H9 (cell line): ENCODE measurements at regions not wholly inside any gene's neighbourhood (a gene's known extent, or its start where the extent isn't known, plus 50 kb on each side); places are given as distances from the start of the nearest gene placed in this dataset.

Experiments
- DNase-seq: peaks from one replicate; pipeline ENCODE4 v3.0.0-alpha.2; 2017
- H2AFZ ChIP-seq: one replicate; pipeline ENCODE4 v1.6.1; 2013; ENCODE audit warnings: mild to moderate bottlenecking, low read length, control low read depth, moderate library complexity
- H2AK5ac ChIP-seq: 2 replicates; pipeline ENCODE4 v1.6.1; 2013; ENCODE audit warnings: low read length, control low read depth, mixed read lengths; ENCODE audit not compliant: insufficient read length
- H2BK120ac ChIP-seq: one replicate; pipeline ENCODE4 v1.6.1; 2013; ENCODE audit warnings: low read depth, mild to moderate bottlenecking, low read length, control low read depth, inconsistent platforms; ENCODE audit not compliant: poor library complexity, severe bottlenecking
- H2BK12ac ChIP-seq: 2 replicates; pipeline ENCODE4 v1.6.1; 2013; ENCODE audit warnings: low read length, control low read depth, mixed read lengths, low read depth; ENCODE audit not compliant: insufficient read length
- H2BK15ac ChIP-seq: 2 replicates; pipeline ENCODE4 v1.6.1; 2013; ENCODE audit warnings: low read depth, low read length, control low read depth
- H2BK20ac ChIP-seq: one replicate; pipeline ENCODE4 v1.6.1; 2013; ENCODE audit warnings: low read depth, mild to moderate bottlenecking, low read length, control low read depth, inconsistent platforms; ENCODE audit not compliant: poor library complexity, severe bottlenecking
- H2BK5ac ChIP-seq: 2 replicates; pipeline ENCODE4 v1.6.1; 2013; ENCODE audit warnings: low read length, control low read depth, mixed read lengths; ENCODE audit not compliant: insufficient read length
- H3K14ac ChIP-seq: 2 replicates; pipeline ENCODE4 v1.6.1; 2013; ENCODE audit warnings: low read length, control low read depth; ENCODE audit not compliant: insufficient read depth
- H3K18ac ChIP-seq: 2 replicates; pipeline ENCODE4 v1.6.1; 2013; ENCODE audit warnings: low read depth, mild to moderate bottlenecking, mixed read lengths, low read length, control low read depth; ENCODE audit not compliant: insufficient read length
- H3K23ac ChIP-seq: 2 replicates; pipeline ENCODE4 v1.6.1; 2013; ENCODE audit warnings: low read length, control low read depth, mixed read lengths, low read depth; ENCODE audit not compliant: insufficient read length
- H3K23me2 ChIP-seq: 2 replicates; pipeline ENCODE4 v1.6.1; 2013; ENCODE audit warnings: low read depth, mild to moderate bottlenecking, mixed read lengths, low read length, control low read depth; ENCODE audit not compliant: insufficient read length, poor library complexity, severe bottlenecking
- H3K27ac ChIP-seq: 2 replicates; pipeline ENCODE4 v1.5.1; 2013; ENCODE audit warnings: low read length, control low read depth, mixed read lengths, low read depth; ENCODE audit not compliant: insufficient read length
- H3K27me3 ChIP-seq: 2 replicates; pipeline ENCODE4 v1.6.1; 2013; ENCODE audit warnings: low read length, control low read depth, inconsistent platforms; ENCODE audit not compliant: insufficient read depth
- H3K4ac ChIP-seq: 2 replicates; pipeline ENCODE4 v1.6.1; 2013; ENCODE audit warnings: low read depth, mild to moderate bottlenecking, control low read depth, inconsistent platforms, low read length, moderate library complexity
- H3K4me1 ChIP-seq: 2 replicates; pipeline ENCODE4 v1.6.1; 2013; ENCODE audit warnings: low read length, control low read depth, inconsistent platforms; ENCODE audit not compliant: insufficient read depth
- H3K4me2 ChIP-seq: 2 replicates; pipeline ENCODE4 v1.6.1; 2013; ENCODE audit warnings: low read length, control low read depth, mixed read lengths; ENCODE audit not compliant: insufficient read length, insufficient read depth
- H3K56ac ChIP-seq: 2 replicates; pipeline ENCODE4 v1.6.1; 2013; ENCODE audit warnings: low read depth, mild to moderate bottlenecking, mixed read lengths, low read length, control low read depth; ENCODE audit not compliant: insufficient read length
- H3K79me1 ChIP-seq: 2 replicates; pipeline ENCODE4 v1.6.1; 2013; ENCODE audit warnings: low read depth, mild to moderate bottlenecking, moderate library complexity, low read length, control low read depth, inconsistent platforms; ENCODE audit not compliant: insufficient read depth, poor library complexity, severe bottlenecking
- H3K79me2 ChIP-seq: 2 replicates; pipeline ENCODE4 v1.6.1; 2013; ENCODE audit warnings: low read length, control low read depth, inconsistent platforms; ENCODE audit not compliant: insufficient read depth
- H3K9ac ChIP-seq: 2 replicates; pipeline ENCODE4 v1.6.1; 2013; ENCODE audit warnings: low read length, control low read depth, mixed read lengths; ENCODE audit not compliant: insufficient read length; ENCODE audit errors: extremely low read depth
- H3K9me3 ChIP-seq: one replicate; pipeline ENCODE4 v1.6.1; 2013; ENCODE audit warnings: low read depth, low read length, inconsistent platforms; ENCODE audit not compliant: control insufficient read depth
- H3T11ph ChIP-seq: one replicate; pipeline ENCODE4 v1.6.1; 2013; ENCODE audit warnings: mild to moderate bottlenecking, low read length, control low read depth, inconsistent platforms
- H4K20me1 ChIP-seq: one replicate; pipeline ENCODE4 v1.6.1; 2013; ENCODE audit not compliant: control insufficient read depth, insufficient read length, insufficient read depth
- H4K5ac ChIP-seq: 2 replicates; pipeline ENCODE4 v1.6.1; 2013; ENCODE audit warnings: low read depth, mild to moderate bottlenecking, mixed read lengths, low read length, control low read depth; ENCODE audit not compliant: insufficient read length
- H4K8ac ChIP-seq: replicated peaks from 2 replicates; pipeline ENCODE4 v1.6.1; 2013; ENCODE audit warnings: low read length, control low read depth, mixed read lengths, low read depth; ENCODE audit not compliant: insufficient read length
- H4K91ac ChIP-seq: 2 replicates; pipeline ENCODE4 v1.6.1; 2013; ENCODE audit warnings: low read depth, mild to moderate bottlenecking, moderate library complexity, mixed read lengths, low read length, control low read depth; ENCODE audit not compliant: insufficient read length
- H3K27ac Mint-ChIP-seq, 3 experiments: 2 replicates in 2 of 3; 3 replicates in 1 of 3; pipeline ENCODE4 v1.8.0; 2020 to 2021; ENCODE audit warnings: mixed read lengths in 3 of 3, mild to moderate bottlenecking in 1 of 3, moderate library complexity in 1 of 3
- H3K27me3 Mint-ChIP-seq: 2 replicates; pipeline ENCODE4 v1.8.0; 2021; ENCODE audit warnings: low read depth, mild to moderate bottlenecking, moderate library complexity, mixed read lengths
- H3K36me3 Mint-ChIP-seq, 3 experiments: 2 replicates in 2 of 3; 3 replicates in 1 of 3; pipeline ENCODE4 v1.8.0; 2020 to 2021; ENCODE audit warnings: low read depth in 3 of 3, mixed read lengths in 3 of 3; ENCODE audit not compliant: insufficient read depth in 1 of 3
- H3K4me1 Mint-ChIP-seq, 2 experiments: 2 replicates each; pipeline ENCODE4 v1.8.0; 2020; ENCODE audit warnings: mixed read lengths in 2 of 2
- H3K4me3 Mint-ChIP-seq, 2 experiments: 2 replicates in 1 of 2; 3 replicates in 1 of 2; pipeline ENCODE4 v1.8.0; 2020 to 2021; ENCODE audit warnings: mild to moderate bottlenecking in 2 of 2, mixed read lengths in 2 of 2, moderate library complexity in 1 of 2
- H3K9me3 Mint-ChIP-seq, 2 experiments: 2 replicates in 1 of 2; 3 replicates in 1 of 2; pipeline ENCODE4 v1.8.0; 2020; ENCODE audit warnings: mild to moderate bottlenecking in 2 of 2, mixed read lengths in 2 of 2, moderate library complexity in 1 of 2
- CTCF ChIP-seq: fragments of 200-600 bp; sonication (generic); conservative IDR thresholded peaks from 3 replicates; pipeline ENCODE4 v1.8.0; 2021; ENCODE audit warnings: antibody characterized with exemption, mild to moderate bottlenecking
- WGBS: extraction: QIAGEN DNeasy Blood & Tissue Kit; methylation state at CpG from one replicate; pipeline ENCODE4 v1.1.7; 2013; ENCODE audit warnings: missing lambda C conversion rate, low lambda C conversion rate, mixed read lengths; ENCODE audit not compliant: insufficient read length; ENCODE audit errors: extremely low coverage; 5-methylcytosine and 5-hydroxymethylcytosine counted together

GRCh38 chr5:163988566-163988965 is 483.1 kb downstream of the MAT2B start:
- Histone ChIP-seq H3K9ac (no peak overlapping the region), H3K56ac (no peak overlapping the region), H2AK5ac (no peak overlapping the region), H3K14ac (no peak overlapping the region), H3K4me1 (no peaks in the 10 kb centered on the region), H3K23ac (no peak overlapping the region), H2AFZ (no peak overlapping the region), H2BK5ac (no peak overlapping the region), H2BK20ac (no peak overlapping the region), H3K23me2 (no peaks in the 10 kb centered on the region), H3K18ac (no peak overlapping the region), H2BK120ac (no peak overlapping the region), H2BK12ac (no peak overlapping the region), H3K4me2 (no peak overlapping the region), H4K8ac (no peak overlapping the region), H3K27me3 (no peaks in the 10 kb centered on the region), H2BK15ac (no peak overlapping the region), H3K79me1 (no peaks in the 10 kb centered on the region), H3K79me2 (no peaks in the 10 kb centered on the region), H3T11ph (no peak overlapping the region), H3K9me3 (no peaks in the 10 kb centered on the region), H4K20me1 (no peaks in the 10 kb centered on the region), H3K4ac (no peak overlapping the region), H4K5ac (no peak overlapping the region), H3K27ac (no peak overlapping the region), H4K91ac (no peak overlapping the region)
- Mint-ChIP-seq H3K36me3 (no peaks in the 10 kb centered on the region), H3K27ac (no peak overlapping the region), H3K9me3 (no peaks in the 10 kb centered on the region; a peak in 1 of 5 replicates), H3K4me1 (no peaks in the 10 kb centered on the region), H3K4me3 (no peak overlapping the region), H3K27me3 (no peaks in the 10 kb centered on the region)
- WGBS: no CpG with 5 or more reads among the region's 4 CpGs
- no peak for TF ChIP-seq CTCF
- DNase-seq: no peak
